GM12891 (cell line): ENCODE measurements at regions not wholly inside any gene's neighbourhood (a gene's known extent, or its start where the extent isn't known, plus 50 kb on each side); places are given as distances from the start of the nearest gene placed in this dataset.

Experiments
- POLR2A ChIP-seq: IDR thresholded peaks from 2 replicates; pipeline ENCODE4 v1.6.1; 2011; ENCODE audit warnings: low read depth, low read length, control low read depth
- TAF1 ChIP-seq: IDR thresholded peaks from 2 replicates; pipeline ENCODE4 v1.6.1; 2011; ENCODE audit warnings: low read depth, low read length, control low read depth

DNA sequence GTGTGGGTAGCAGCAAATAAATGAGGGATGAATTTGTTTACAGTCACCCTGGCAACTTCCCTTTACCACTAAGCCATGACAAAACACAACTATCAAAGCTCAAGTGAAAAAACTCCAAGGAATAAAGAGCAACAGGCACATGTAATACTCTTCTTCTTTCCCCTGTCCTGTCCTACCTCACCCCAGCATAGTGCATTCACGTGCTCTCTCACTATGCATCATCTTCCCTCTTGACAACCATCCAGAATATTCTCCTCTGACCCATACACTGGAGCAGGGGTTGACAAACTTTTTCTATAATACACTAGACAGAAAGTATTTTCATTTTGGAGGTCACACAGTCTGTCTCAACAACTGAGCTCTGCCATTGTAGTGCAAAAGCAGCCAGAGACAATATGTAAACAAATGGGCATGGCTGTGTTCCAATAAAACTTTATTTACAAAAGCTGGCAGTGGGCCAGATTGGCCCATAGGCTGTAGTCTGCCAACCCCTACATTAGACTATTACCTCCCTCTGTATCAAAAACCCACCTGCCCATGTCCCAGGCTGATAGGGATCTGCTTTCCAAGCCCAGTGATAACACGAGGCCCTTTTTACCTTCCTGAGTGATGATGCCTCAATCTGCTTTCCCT lies 354.5 kb downstream of the FGFR2 start:
- no peak for TF ChIP-seq TAF1
- TF ChIP-seq POLR2A: no peak
